A549 (cell line): ENCODE measurements at regions not wholly inside any gene's neighbourhood (a gene's known extent, or its start where the extent isn't known, plus 50 kb on each side); places are given as distances from the start of the nearest gene placed in this dataset.
"Not testable (repeated sequence)": the region's sequence is repeated elsewhere in the genome, so short reads cannot be mapped to it uniquely, and the experiment has no call there.

Experiments used
- ATAC-seq, 2 experiments: fragments of 200-7000 bp in 1 of 2; fragments of >200 bp in 1 of 2; cut with Nextera tagmentation in 1 of 2; cut with Tn5 transposase in 1 of 2; 3 replicates each; pipeline versions ENCODE4 v1.8.0 to v1.9.1; 2018 to 2020; ENCODE audit warnings: mild to moderate bottlenecking in 1 of 2, moderate library complexity in 1 of 2
- CTCF ChIA-PET: fragments of 300-600 bp; sonication (Branson Sonifier 250); formaldehyde crosslinking; extraction: SDS; loops from one replicate; lab custom pipeline; 2021; ENCODE audit warnings: antibody characterized with exemption, inconsistent platforms; lab: Yijun Ruan, JAX
- POLR2A ChIA-PET: fragments of 350-600 bp; formaldehyde crosslinking; extraction: SDS; loops from one replicate; lab custom pipeline; 2021; ENCODE audit warnings: antibody characterized with exemption, inconsistent platforms; lab: Yijun Ruan, JAX
- DNase-seq, 2 experiments: peaks; one replicate each; pipeline versions ENCODE4 v3.0.0 to v3.0.0-alpha.2; 2011 to 2016; ENCODE audit warnings: low read depth in 1 of 2, low spot score in 1 of 2
- FAIRE-seq: peaks from 2 replicates; lab custom pipeline; 2011; peaks lifted over from hg19 to GRCh38; lab: Jason Lieb, UNC
- H3K27ac ChIP-seq, 2 experiments: fragments of >200 bp; sonication (Bioruptor Twin); formaldehyde crosslinking; 3 replicates each; pipeline ENCODE4 v1.5.1; 2016 to 2017
- H3K4me1 ChIP-seq: fragments of >200 bp; sonication (Bioruptor Twin); formaldehyde crosslinking; 3 replicates; pipeline ENCODE4 v1.6.1; 2016
- H3K4me2 ChIP-seq: fragments of >200 bp; sonication (Bioruptor Twin); formaldehyde crosslinking; 3 replicates; pipeline ENCODE4 v1.6.1; 2016
- H3K4me3 ChIP-seq: fragments of >200 bp; sonication (Bioruptor Twin); formaldehyde crosslinking; 3 replicates; pipeline ENCODE4 v1.5.1; 2016
- H3K9me3 ChIP-seq: fragments of >200 bp; sonication (Bioruptor Twin); formaldehyde crosslinking; 3 replicates; pipeline ENCODE4 v1.6.1; 2016
- BHLHE40 ChIP-seq: IDR thresholded peaks from 2 replicates; pipeline ENCODE4 v1.6.1; 2012; ENCODE audit warnings: low read depth, low read length, inconsistent platforms
- CBX8 ChIP-seq: fragments of 200-600 bp; sonication (generic); IDR thresholded peaks from 2 replicates; pipeline ENCODE4 v1.6.1; 2016
- CHD2 ChIP-seq: fragments of 150-350 bp; IDR thresholded peaks from 2 replicates; pipeline ENCODE4 v1.6.1; 2014; ENCODE audit warnings: low read length; ENCODE audit not compliant: partially characterized antibody
- ELK1 ChIP-seq: fragments of 150-350 bp; IDR thresholded peaks from 2 replicates; pipeline ENCODE4 v1.6.1; 2014; ENCODE audit warnings: low read depth, mild to moderate bottlenecking, low read length
- EP300 ChIP-seq, 2 experiments: fragments of >200 bp; sonication (Bioruptor Twin); formaldehyde crosslinking; IDR thresholded peaks; 2 replicates in 1 of 2; 3 replicates in 1 of 2; pipeline ENCODE4 v1.6.1; 2016 to 2017
- FOSL2 ChIP-seq, 2 experiments: fragments of 450-650 bp in 1 of 2; fragments of >200 bp in 1 of 2; sonication (Bioruptor Twin) in 1 of 2; formaldehyde crosslinking; IDR thresholded peaks; 2 replicates each; pipeline versions ENCODE4 v1.5.0 to v1.6.1; 2016 to 2020; ENCODE audit warnings: mild to moderate bottlenecking in 1 of 2, moderate library complexity in 1 of 2
- HMGXB4 ChIP-seq: fragments of 250-450 bp; sonication (Bioruptor Pico); IDR thresholded peaks from 2 replicates; pipeline ENCODE4 v1.5.0; 2021; ENCODE audit warnings: mild to moderate bottlenecking, moderate library complexity, borderline replicate concordance
- HOXB5 ChIP-seq: fragments of 250-450 bp; sonication (Bioruptor Pico); IDR thresholded peaks from 2 replicates; pipeline ENCODE4 v1.5.0; 2020; ENCODE audit warnings: mild to moderate bottlenecking, moderate library complexity
- JUN ChIP-seq, 2 experiments: fragments of >200 bp; sonication (Bioruptor Twin); formaldehyde crosslinking; IDR thresholded peaks; 2 replicates in 1 of 2; 3 replicates in 1 of 2; pipeline ENCODE4 v1.6.1; 2016 to 2017
- KDM5A ChIP-seq: fragments of 200-600 bp; sonication (generic); IDR thresholded peaks from 2 replicates; pipeline ENCODE4 v1.6.1; 2016; ENCODE audit warnings: antibody characterized with exemption, mild to moderate bottlenecking
- MAFK ChIP-seq: fragments of 450-650 bp; IDR thresholded peaks from 2 replicates; pipeline ENCODE4 v1.6.1; 2014; ENCODE audit not compliant: partially characterized antibody
- MAZ ChIP-seq: fragments of 150-350 bp; IDR thresholded peaks from 2 replicates; pipeline ENCODE4 v1.6.1; 2014; ENCODE audit warnings: antibody characterized with exemption, low read depth, low read length, borderline replicate concordance
- NPAS2 ChIP-seq: fragments of 250-450 bp; sonication (Bioruptor Pico); IDR thresholded peaks from 2 replicates; pipeline ENCODE4 v1.8.0; 2022; ENCODE audit warnings: mild to moderate bottlenecking, moderate library complexity, borderline replicate concordance
- PBX3 ChIP-seq: IDR thresholded peaks from 2 replicates; pipeline ENCODE4 v1.6.1; 2012
- POLR2A ChIP-seq: IDR thresholded peaks from 2 replicates; pipeline ENCODE4 v1.6.1; 2012; ENCODE audit warnings: mild to moderate bottlenecking, low read length
- POLR2AphosphoS2 ChIP-seq: conservative IDR thresholded peaks from 2 replicates; pipeline ENCODE4 v1.6.1; 2012; ENCODE audit warnings: low read length, improper control_type of control experiment, inconsistent platforms
- RAD21 ChIP-seq, 2 experiments: fragments of >200 bp in 1 of 2; sonication (Bioruptor Twin) in 1 of 2; formaldehyde crosslinking in 1 of 2; IDR thresholded peaks in 1 of 2; conservative IDR thresholded peaks in 1 of 2; 2 replicates in 1 of 2; 3 replicates in 1 of 2; pipeline ENCODE4 v1.6.1; 2012 to 2018; ENCODE audit warnings: inconsistent platforms in 1 of 2
- REST ChIP-seq: fragments of 200-600 bp; sonication (generic); IDR thresholded peaks from 2 replicates; pipeline ENCODE4 v1.6.1; 2016; ENCODE audit warnings: antibody characterized with exemption, mild to moderate bottlenecking, moderate library complexity
- RNF2 ChIP-seq: fragments of 200-600 bp; sonication (generic); IDR thresholded peaks from 2 replicates; pipeline ENCODE4 v1.6.1; 2016; ENCODE audit warnings: low read depth, mild to moderate bottlenecking, antibody characterized with exemption, moderate library complexity, borderline replicate concordance
- SREBF2 ChIP-seq: fragments of 450-650 bp; IDR thresholded peaks from 2 replicates; pipeline ENCODE4 v1.6.1; 2014; ENCODE audit warnings: mild to moderate bottlenecking, moderate library complexity
- ZSCAN20 ChIP-seq: fragments of 250-450 bp; sonication (Bioruptor Pico); IDR thresholded peaks from 2 replicates; pipeline ENCODE4 v1.8.0; 2022; ENCODE audit warnings: mild to moderate bottlenecking, moderate library complexity
- WGBS: methylation state at CpG from one replicate; pipeline ENCODE4 v1.1.6; 2017; ENCODE audit errors: missing lambda C conversion rate; 5-methylcytosine and 5-hydroxymethylcytosine counted together

- WGBS = 79% methylated on average over 5 of the region's 5 CpGs
- H3K4me3 ChIP-seq, H3K27ac ChIP-seq, H3K4me1 ChIP-seq, POLR2A ChIA-PET, FAIRE-seq, H3K9me3 ChIP-seq, ATAC-seq, DNase-seq, CTCF ChIA-PET, H3K4me2 ChIP-seq: not testable (repeated sequence)
Observed at GRCh38 chr2:180234991-180235390, 227.9 kb upstream of the CWC22 start.

- Histone ChIP-seq H3K4me3 (no peak overlapping the region), H3K4me2 (no peak overlapping the region), H3K27ac (no peak overlapping the region), H3K4me1 (no peaks in the 10 kb centered on the region), H3K9me3 (no peaks in the 10 kb centered on the region)
- TF ChIP-seq POLR2AphosphoS2 = no peak
- TF ChIP-seq BHLHE40 = no peak
- WGBS = 17% methylated on average over 1 of the region's 1 CpG
- DNase-seq (no peak), ATAC-seq (no peak), FAIRE-seq (no peak)
- CTCF ChIA-PET = no interaction called here
- POLR2A ChIA-PET = no interaction called here
Observed at GRCh38 chr2:180231015-180231414, 223.9 kb upstream of the CWC22 start.

GRCh38 chr2:180227461-180227860 is 220.4 kb upstream of the CWC22 start:
- CTCF ChIA-PET = no interaction called here
- Histone ChIP-seq H3K27ac (no peak overlapping the region), H3K4me2 (no peak overlapping the region), H3K4me1 (no peaks in the 10 kb centered on the region)
- WGBS = 2% methylated on average over 2 of the region's 2 CpGs
- FAIRE-seq = no peak
- DNase-seq = no peak
- POLR2A ChIA-PET = no interaction called here
- TF ChIP-seq NPAS2 (CRISPR knock-in tag) (no peak), RAD21 (conservative IDR thresholded peaks at IDR 0.05 in 1 of 2, IDR thresholded peaks at IDR 0.05 in 1 of 2) (no peak), HOXB5 (CRISPR knock-in tag) (no peak), HMGXB4 (CRISPR knock-in tag) (no peak), MAFK (no peak), RNF2 (no peak), PBX3 (no peak), REST (no peak), JUN (IDR thresholded peaks at IDR 0.05) (no peak), KDM5A (no peak), ZSCAN20 (CRISPR knock-in tag) (no peak), EP300 (IDR thresholded peaks at IDR 0.05) (no peak), FOSL2 (IDR thresholded peaks at IDR 0.05) (no peak), FOSL2 (CRISPR knock-in tag; IDR thresholded peaks at IDR 0.05) (no peak), CHD2 (no peak), SREBF2 (no peak), ELK1 (no peak), MAZ (no peak), CBX8 (no peak), POLR2A (no peak)
- TF ChIP-seq, all 56 proteins: peak for 0
- no peak for ATAC-seq
- Histone ChIP-seq H3K9me3 (peaks cover 8% of the 10 kb centered on the region; the same call in 1 of the 3 replicates), H3K4me3 (no peak overlapping the region)
